ENCODE measurements at regions not wholly inside any gene's neighbourhood (a gene's known extent, or its start where the extent isn't known, plus 50 kb on each side); places are given as distances from the start of the nearest gene placed in this dataset.
A peak's percentile ranks its signal among the peaks of the same experiment; 100 is the strongest.

DNA sequence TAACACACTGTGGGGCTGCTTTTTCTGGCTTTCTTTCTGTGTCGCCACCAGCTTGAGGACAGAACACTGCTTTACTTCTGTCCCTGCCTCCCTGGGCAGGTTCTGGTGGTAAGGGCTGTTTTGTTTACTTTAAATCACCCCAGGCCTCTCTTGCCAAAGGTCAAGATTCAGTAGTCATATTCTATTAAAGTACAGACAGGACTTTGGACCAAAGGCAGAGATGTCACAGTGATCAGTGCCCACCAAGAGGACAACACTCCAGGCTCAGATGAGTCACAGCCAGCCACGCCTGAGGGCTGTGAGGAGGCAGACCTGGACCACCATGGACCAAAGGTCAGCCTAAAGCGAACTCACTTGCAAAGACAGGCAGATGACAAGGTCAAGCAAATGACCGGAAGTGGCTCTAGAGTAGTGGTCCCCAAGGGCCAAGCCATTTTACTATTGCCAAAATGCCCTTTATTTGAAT, 200.0 kb downstream of the RHOU start (continued):
- TF ChIP-seq MIER3 (CRISPR knock-in tag; IDR thresholded peaks at IDR 0.05; ENCODE audit: borderline replicate concordance) (peak; percentile 76; the same call in 1 of the 2 replicates), POGZ (CRISPR knock-in tag; IDR thresholded peaks at IDR 0.05) (peak; percentile 87), GABPB1 (CRISPR knock-in tag; IDR thresholded peaks at IDR 0.05) (peak; percentile 63; the same call in 1 of the 2 replicates), ESRRA (CRISPR knock-in tag; IDR thresholded peaks at IDR 0.05; ENCODE audit: low read depth) (peak; percentile 97), NPAS2 (CRISPR knock-in tag; IDR thresholded peaks at IDR 0.05; ENCODE audit: borderline replicate concordance) (no peak), ZFP1 (CRISPR knock-in tag; IDR thresholded peaks at IDR 0.05) (no peak), NFKBIZ (CRISPR knock-in tag; IDR thresholded peaks at IDR 0.05) (0 out of 2 replicates have a peak, but pooled peaks have one; percentile 21), ZNF205 (CRISPR knock-in tag; IDR thresholded peaks at IDR 0.05) (0 out of 2 replicates have a peak, but pooled peaks have one; percentile 27), SRSF9 (IDR thresholded peaks at IDR 0.05; ENCODE audit: borderline replicate concordance, insufficient read depth, low read depth, low read length, poor library complexity, severe bottlenecking) (no peak), FOXJ3 (CRISPR knock-in tag; IDR thresholded peaks at IDR 0.05; ENCODE audit: borderline replicate concordance) (peak; percentile 67)
- TF ChIP-seq, protein P1, sequence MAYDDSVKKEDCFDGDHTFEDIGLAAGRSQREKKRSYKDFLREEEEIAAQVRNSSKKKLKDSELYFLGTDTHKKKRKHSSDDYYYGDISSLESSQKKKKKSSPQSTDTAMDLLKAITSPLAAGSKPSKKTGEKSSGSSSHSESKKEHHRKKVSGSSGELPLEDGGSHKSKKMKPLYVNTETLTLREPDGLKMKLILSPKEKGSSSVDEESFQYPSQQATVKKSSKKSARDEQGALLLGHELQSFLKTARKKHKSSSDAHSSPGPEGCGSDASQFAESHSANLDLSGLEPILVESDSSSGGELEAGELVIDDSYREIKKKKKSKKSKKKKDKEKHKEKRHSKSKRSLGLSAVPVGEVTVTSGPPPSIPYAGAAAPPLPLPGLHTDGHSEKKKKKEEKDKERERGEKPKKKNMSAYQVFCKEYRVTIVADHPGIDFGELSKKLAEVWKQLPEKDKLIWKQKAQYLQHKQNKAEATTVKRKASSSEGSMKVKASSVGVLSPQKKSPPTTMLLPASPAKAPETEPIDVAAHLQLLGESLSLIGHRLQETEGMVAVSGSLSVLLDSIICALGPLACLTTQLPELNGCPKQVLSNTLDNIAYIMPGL (CRISPR knock-in tag; IDR thresholded peaks at IDR 0.05; ENCODE audit: borderline replicate concordance in 1 of 2, low read depth in 1 of 2): peak in 1 of 2 experiments; percentile 37; a peak in 1 of 4 replicates
- TF ChIP-seq, protein P2, sequence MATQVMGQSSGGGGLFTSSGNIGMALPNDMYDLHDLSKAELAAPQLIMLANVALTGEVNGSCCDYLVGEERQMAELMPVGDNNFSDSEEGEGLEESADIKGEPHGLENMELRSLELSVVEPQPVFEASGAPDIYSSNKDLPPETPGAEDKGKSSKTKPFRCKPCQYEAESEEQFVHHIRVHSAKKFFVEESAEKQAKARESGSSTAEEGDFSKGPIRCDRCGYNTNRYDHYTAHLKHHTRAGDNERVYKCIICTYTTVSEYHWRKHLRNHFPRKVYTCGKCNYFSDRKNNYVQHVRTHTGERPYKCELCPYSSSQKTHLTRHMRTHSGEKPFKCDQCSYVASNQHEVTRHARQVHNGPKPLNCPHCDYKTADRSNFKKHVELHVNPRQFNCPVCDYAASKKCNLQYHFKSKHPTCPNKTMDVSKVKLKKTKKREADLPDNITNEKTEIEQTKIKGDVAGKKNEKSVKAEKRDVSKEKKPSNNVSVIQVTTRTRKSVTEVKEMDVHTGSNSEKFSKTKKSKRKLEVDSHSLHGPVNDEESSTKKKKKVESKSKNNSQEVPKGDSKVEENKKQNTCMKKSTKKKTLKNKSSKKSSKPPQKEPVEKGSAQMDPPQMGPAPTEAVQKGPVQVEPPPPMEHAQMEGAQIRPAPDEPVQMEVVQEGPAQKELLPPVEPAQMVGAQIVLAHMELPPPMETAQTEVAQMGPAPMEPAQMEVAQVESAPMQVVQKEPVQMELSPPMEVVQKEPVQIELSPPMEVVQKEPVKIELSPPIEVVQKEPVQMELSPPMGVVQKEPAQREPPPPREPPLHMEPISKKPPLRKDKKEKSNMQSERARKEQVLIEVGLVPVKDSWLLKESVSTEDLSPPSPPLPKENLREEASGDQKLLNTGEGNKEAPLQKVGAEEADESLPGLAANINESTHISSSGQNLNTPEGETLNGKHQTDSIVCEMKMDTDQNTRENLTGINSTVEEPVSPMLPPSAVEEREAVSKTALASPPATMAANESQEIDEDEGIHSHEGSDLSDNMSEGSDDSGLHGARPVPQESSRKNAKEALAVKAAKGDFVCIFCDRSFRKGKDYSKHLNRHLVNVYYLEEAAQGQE (IDR thresholded peaks at IDR 0.05; ENCODE audit: borderline replicate concordance in 1 of 2, low read depth in 1 of 2, low read length in 2 of 2): peak in 1 of 2 experiments; percentile 59; a peak in 1 of 4 replicates
- TF ChIP-seq, protein P3, sequence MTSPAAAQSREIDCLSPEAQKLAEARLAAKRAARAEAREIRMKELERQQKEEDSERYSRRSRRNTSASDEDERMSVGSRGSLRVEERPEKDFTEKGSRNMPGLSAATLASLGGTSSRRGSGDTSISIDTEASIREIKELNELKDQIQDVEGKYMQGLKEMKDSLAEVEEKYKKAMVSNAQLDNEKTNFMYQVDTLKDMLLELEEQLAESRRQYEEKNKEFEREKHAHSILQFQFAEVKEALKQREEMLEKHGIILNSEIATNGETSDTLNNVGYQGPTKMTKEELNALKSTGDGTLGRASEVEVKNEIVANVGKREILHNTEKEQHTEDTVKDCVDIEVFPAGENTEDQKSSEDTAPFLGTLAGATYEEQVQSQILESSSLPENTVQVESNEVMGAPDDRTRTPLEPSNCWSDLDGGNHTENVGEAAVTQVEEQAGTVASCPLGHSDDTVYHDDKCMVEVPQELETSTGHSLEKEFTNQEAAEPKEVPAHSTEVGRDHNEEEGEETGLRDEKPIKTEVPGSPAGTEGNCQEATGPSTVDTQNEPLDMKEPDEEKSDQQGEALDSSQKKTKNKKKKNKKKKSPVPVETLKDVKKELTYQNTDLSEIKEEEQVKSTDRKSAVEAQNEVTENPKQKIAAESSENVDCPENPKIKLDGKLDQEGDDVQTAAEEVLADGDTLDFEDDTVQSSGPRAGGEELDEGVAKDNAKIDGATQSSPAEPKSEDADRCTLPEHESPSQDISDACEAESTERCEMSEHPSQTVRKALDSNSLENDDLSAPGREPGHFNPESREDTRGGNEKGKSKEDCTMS (CRISPR knock-in tag; conservative IDR thresholded peaks at IDR 0.05): no peak
- TF ChIP-seq, protein P4, sequence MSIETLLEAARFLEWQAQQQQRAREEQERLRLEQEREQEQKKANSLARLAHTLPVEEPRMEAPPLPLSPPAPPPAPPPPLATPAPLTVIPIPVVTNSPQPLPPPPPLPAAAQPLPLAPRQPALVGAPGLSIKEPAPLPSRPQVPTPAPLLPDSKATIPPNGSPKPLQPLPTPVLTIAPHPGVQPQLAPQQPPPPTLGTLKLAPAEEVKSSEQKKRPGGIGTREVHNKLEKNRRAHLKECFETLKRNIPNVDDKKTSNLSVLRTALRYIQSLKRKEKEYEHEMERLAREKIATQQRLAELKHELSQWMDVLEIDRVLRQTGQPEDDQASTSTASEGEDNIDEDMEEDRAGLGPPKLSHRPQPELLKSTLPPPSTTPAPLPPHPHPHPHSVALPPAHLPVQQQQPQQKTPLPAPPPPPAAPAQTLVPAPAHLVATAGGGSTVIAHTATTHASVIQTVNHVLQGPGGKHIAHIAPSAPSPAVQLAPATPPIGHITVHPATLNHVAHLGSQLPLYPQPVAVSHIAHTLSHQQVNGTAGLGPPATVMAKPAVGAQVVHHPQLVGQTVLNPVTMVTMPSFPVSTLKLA (IDR thresholded peaks at IDR 0.05): no peak

Measured in HepG2 (cell line).